NCI-H187 (cell line): ENCODE measurements at regions not wholly inside any gene's neighbourhood (a gene's known extent, or its start where the extent isn't known, plus 50 kb on each side); places are given as distances from the start of the nearest gene placed in this dataset.
"Not testable (repeated sequence)": the region's sequence is repeated elsewhere in the genome, so short reads cannot be mapped to it uniquely, and the experiment has no call there.

Experiments
- DNase-seq, 2 experiments: peaks; one replicate each; lab custom pipeline; 2025; lab: John Stamatoyannopoulos, UW

DNA sequence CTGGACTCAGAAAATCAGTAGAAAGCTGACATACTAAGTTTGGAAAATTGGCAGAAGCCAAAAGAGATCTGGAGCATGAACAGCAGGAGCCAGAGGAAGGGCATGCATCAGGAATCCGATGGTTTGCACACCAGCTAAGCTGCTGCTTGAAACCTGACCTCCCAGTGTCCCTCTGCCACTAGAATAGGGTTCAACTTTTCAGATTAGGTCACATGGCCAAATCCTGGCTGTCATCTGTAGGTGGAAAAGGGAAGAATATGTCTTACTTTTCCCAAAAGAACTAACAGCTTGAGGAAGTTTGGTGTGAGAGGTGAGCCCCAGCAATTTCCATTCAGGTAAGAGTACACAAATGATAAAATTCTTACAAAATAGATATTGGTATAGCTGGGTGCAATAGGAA lies 732.6 kb downstream of the RERGL start:
- DNase-seq, result no peak

DNA sequence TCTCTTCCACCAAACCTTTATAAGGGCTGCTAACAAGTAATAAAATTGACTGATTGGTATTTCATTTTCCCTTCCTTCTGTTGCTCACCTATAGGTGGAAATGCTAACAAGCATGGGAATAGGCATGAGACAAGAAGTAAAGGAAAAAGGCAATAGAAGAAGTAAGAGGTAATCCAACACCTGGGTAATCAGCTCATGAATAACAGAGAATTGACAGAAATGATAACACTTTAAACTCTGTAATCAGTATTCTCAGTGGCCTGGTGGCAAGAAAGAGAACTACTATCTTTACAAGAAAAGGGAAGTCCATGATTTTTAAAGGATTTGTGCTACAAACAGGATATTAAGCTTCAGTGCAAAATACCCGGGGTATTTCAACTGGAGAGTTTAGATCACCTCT lies 737.8 kb downstream of the RERGL start:
- no peak for DNase-seq

DNA sequence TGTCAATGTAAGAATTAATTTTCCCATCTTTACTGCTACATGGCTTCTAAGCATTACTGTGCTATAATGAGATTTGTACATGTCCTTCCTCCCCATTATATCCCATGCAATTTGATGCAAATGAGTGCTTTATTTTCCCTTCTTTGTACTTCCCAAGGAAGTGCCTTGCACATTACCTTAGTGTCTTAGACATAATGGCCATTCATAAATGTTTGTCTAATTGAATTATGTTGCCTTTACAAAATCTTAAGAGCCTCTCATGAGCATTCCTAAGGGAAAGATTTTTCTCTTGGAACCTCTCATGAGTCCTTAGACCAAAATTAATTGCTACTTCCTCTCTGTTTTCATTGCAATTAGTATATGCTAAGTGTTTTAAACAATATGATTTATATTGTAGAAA lies 741.7 kb downstream of the RERGL start:
- no peak for DNase-seq

DNA sequence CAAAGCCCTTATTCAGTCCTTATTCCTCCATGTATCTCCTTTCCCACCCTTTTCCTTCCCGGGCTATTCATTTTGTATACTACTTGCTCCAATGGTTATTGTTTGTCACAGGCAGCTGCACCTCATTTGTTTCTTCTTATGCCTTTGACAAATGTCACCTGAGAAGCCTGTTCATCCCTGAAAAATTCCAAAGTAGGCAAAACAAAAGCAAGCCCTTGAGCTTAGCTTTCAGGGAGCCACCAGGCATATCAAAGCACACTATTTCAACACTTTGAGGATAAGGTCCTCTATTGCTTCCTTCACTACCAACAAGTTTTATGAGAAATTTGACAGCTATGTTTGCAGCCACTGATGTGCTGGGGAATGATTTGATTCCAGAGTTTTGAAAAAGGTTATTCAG lies 738.7 kb upstream of the LMO3 start:
- peak; percentile 2 to 21 for DNase-seq

DNA sequence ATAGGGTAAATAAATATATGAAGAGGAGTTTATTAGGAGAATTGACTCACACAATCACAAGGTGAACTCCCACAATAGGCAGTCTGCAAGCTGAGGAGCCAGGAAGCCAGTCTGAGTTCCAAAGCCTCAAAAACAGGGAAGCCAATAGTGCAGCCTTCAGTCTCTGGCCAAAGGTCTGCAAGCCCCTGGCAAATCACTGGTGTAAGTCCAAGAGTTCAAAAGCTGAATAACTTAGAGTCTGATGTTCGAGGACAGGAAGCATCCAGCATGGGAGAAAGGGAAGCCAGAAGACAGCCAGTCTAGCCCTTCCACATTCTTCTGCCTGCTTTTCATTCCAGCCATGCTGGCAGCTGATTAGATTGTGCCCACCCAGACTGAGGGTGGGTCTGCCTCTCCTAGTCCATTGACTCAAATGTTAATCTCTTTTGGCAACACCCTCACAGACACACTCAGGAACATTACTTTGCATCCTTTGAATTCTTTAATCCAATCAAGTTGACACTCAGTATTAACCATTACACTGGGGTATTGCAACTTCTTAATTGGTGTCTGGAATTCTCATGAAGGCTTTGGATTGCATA lies 736.5 kb upstream of the LMO3 start:
- no peak for DNase-seq

DNA sequence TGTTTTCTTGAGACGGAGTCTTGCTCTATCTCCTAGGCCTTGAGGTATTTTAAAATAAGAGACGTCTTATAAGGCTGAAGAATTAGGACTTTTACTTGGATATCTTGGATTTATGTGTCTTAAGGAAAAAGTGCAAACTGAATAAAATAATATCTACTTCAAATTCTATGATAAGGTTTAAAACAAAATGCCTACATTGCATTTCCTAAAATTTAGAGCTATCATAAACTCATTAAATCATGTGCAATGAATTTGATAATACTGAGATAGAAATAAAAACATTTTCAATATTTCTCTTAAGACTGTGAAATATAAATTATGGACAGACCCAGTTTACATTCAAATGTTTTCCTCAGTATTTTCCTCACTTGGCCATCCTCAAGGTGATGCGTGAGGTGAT lies 729.5 kb upstream of the LMO3 start:
- DNase-seq, result no peak

DNA sequence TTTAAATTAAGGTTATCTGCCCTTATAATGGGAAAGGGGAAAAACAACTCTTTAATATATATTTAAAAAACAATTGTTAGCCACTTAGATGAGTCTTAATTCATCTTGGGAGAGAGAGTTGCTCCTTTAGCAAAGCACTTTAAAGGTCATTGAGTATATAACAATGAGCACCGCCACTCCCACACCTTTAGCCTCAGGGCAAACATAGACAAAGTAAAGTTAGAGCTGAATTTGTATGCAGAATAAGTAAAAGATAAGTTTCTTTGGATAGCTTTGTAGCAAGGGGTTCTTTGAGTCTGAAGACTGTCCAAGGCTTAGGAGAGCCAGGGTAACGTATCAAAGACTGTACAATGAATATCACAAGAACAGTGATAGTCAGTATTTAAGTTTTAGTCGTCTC lies 728.8 kb upstream of the LMO3 start:
- DNase-seq, result no peak

DNA sequence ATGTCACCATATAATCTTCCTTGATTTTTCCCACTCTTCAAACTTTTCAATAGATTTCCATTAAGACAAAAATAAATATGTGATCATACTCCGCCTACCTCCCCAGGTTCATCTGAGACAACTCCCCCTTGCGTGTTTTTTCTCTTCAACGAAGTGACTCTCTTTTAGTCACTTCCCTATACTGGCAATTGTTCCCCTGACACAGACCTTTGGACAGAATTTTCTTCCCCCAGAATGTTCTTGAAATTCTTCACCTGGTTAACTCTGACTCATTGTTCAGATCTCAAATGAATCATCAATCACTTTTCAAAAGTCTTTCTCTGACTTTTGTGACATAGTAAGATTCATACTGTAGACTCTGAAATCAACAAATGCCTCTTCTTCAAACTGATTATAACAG lies 727.3 kb upstream of the LMO3 start:
- no peak for DNase-seq

DNA sequence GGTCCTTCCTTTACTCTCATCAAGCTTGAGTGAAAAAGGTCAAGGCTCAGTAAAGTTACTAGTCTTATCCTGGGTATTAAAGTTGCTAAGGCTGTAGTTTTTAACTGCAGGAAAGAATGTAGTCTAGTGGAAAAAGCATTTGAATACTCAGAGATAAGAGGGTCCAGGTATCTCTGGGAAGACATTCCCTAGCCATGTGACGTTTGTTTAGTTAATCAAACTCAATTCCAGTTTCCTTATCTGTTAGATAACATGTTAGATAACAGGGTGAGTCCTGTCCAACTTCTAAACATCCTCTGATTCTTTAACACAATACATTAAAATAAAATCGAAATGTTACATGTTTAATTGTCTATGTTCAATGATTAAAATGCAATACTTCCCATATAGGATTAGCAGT lies 720.7 kb upstream of the LMO3 start:
- DNase-seq, result no peak

DNA sequence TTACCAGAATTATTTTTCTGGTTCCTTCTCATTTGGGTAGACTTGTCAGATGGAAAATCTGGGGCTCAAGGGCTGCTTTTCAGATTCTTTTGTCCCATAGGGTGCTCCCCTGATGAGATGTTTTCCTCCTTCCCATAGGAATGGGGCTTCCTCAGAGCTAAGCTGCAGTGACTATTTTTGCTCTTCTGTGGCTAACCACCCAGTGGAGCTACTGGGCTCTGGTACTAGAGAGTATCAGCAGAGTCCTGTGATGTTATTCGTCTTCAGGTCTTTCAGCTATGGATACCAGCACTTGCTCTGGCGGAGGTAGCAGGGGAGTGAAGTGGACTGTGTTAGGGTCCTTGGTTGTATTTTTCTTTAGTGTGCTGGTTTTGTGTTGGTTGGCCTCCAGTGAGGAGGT lies 716.1 kb upstream of the LMO3 start:
- no peak for DNase-seq

DNA sequence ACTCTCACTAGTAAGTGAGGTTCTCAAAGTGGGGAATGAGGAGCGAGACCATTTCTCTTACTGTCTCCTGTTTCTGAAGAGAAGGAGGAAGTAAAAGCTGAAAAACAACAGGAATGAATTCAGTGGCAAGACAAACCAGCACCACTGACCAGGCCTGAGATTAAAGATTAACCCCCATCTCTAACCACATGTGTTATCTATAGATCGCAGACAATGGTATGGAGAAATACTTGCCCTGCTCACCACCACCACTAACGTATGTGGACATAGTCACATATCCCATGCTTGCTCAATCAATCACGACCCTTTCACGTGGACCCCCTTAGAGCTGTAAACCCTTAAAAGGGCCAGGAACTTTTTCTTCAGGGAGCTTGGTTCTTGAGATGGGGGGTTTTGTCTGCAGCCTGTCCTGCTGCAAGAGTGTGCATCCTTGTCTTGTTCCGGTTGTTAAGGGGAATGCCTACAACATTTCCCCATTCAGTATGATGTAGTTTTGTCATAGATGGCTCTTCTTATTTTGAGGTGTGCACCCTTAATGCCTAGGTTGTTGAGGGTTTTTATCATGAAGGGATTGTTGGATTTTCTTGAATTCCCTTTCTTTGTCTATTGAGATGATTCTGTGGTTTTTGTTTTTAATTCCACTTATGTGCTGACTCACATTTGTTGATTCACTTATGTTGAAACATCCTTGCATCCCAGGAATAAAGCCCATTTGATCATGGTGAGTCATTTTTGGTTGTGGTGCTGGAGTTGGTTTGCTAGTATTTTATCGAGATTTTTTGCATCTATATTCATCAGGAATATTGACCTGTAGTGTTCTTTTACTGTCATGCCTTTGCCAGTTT lies 698.8 kb upstream of the LMO3 start:
- no peak for DNase-seq

DNA sequence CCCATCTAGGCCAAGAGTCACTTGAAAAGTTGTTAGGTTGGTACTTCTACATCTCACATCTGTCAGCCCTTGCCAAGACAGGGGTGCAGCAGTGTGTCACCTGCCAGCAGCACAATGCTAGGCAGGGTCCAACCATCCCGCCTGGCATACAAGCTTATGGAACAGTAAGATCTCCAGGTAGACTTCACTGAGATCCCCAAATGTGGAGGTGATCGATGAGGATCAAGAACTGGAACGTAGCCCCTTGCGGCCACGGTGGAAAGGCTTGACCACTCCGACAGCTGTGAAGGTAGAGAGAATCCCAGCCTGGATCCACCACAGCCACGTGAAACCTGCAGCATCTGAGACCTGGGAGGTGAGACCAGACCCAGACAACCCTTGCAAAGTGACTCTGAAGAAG lies 696.0 kb upstream of the LMO3 start:
- no peak for DNase-seq

DNA sequence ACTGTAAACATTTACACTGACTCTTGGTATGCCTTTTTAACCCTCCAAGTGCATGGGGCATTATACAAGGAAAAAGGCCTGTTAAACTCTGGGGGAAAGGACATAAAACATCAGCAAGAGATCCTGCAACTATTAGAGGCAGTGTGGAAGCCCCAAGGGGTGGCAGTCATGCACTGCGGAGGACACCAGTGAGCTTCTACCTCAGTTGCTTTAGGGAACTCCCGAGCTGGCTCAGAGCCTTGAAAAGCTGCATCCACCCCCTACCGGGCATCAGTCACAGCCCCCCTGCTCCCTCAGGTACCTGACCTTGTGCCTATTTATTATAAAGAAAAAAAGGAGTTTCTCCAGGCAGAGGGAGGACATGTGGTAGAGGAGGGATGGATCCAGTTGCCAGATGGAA lies 695.6 kb upstream of the LMO3 start:
- DNase-seq, result no peak

DNA sequence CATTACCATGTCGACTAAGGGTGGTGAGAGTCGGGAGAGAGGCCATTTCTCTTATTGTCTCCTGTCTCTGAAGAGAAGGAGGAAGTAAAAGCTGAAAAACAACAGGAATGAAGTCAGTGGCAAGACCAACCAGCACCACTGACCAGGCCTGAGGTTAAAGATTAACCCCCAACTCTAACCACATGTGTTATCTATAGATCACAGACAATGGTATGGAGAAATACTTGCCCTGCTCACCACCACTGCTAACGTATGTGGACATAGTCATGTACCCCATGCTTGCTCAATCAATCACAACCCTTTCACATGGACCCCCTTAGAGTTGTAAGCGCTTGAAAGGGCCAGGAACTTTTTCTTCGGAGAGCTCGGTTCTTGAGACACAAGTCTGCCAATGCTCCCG lies 690.9 kb upstream of the LMO3 start:
- DNase-seq, result no peak

DNA sequence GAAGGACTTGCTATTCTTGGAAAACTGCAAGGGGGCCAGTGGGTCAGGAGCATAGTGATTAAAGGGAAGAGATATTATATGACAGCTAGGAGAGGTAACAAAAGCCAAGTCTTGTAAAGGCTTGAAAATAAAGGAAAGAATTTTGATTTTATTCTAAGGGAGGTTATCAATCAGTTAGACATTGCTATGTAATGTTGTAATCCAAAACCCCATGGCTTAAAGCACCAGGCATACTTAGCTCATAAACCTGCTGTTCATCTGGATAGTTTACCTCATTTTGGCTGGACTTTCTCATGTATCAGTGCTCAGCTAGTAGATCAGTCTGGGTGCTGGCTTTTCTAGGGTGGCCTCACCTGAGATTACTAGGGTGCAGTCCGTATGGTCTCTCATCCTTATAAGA lies 680.9 kb upstream of the LMO3 start:
- no peak for DNase-seq

DNA sequence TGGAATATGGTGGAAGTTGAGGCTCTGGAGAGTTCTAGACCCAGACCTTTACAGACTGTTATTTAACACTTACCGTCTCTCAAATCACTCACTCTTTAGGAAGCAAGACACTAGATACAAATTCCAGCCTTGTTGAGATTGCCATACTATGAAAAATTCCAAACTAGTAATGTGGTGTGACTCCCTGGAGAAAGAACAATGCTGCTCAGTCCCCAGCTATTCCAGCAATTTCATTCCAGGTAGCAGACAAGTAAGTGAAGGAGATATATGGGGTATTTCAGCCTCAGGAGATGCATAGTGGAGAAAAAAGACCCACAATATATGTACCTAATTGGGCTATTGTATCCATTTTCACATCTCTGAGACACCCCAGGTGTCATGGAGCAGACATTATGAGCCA lies 678.9 kb upstream of the LMO3 start:
- DNase-seq, result no peak

DNA sequence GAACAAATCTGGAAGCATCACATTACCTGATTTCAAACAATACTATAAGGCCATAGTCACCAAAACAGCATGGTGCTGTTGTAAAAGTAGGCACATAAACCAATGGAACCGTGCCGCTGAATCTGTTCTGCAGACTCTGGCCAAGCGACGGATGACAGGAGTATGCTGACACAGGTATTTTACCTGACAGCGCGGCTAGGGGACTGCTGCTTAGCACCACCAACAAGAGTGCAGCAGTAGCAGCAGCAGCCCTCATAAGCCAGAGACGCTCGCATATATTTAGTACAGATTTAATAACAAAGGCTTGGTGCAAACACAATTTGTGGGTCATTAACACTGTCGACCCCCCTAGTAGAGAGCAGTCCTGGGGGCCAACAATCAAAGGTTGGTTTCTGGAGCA lies 677.6 kb upstream of the LMO3 start:
- DNase-seq, result no peak

DNA sequence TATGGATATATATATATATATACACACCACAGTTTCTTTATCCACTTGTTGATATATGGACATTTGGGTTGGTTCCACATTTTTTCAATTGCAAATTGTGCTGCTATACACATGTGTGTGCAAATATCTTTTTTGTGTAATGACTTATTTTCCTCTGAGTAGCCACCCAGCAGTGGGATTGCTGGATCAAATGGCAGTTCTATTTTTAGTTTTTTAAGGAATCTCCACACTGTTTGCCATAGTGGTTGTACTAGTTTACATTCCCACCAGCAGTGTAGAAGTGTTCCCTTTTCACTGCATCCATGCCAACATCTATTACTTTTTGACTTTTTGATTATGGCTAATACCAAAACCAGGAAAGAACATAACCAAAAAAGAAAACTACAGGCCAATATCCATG lies 676.2 kb upstream of the LMO3 start:
- not testable (repeated sequence) for DNase-seq

DNA sequence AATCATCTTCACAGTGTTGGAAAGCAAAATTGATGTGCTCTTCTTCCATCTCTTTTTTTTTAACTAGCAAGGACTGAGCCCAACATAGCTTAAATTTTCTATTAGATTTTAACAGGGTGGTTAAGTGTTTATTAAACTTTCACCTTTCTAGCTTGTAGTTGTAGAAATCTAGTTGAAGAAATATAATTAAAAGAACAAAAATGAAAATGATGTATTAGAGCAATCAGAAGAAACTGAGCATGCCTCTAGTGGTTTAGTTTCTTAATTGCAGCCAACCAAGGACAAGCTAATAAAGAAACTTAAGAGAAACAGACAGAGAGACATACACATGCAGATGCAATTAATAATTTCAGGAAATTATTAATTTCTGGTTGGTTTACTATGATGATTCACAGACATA lies 673.0 kb upstream of the LMO3 start:
- DNase-seq, result no peak

DNA sequence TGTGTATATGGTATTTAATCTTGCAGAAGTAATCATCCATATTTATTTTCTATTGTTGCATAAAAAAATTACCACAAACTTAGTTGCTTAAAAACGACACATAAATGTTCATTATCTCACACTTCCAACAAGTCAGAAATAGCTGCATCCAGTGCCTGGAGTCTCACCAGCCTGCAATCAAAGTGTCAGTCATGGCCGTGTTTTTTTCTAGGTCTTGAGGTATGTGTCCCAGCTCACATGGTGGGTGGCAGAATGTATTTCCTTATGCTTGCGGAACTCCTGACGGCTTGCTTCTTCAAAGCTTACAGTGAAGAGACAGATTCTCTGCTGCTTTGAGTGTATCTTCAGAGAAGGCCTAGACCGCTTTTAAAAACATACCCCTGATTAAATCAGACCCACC lies 670.2 kb upstream of the LMO3 start:
- no peak for DNase-seq

DNA sequence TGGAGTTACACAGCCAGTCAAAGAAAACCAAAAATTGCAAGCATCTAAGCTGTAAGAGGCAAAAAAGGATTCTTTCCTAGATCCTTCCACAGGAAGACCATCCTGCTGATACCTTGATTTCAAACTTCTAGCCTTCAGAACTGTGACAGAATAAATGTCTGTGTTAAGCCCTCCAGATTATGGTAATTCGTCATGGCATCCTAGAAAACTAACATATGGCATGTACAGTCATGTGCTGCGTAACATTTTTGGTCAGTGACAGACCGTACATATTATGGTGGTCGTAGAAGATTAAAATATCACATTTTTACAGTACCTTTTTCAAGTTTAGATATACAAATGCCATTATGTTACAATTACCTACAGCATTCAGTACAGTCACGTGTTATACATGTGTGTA lies 660.9 kb upstream of the LMO3 start:
- DNase-seq, result no peak

DNA sequence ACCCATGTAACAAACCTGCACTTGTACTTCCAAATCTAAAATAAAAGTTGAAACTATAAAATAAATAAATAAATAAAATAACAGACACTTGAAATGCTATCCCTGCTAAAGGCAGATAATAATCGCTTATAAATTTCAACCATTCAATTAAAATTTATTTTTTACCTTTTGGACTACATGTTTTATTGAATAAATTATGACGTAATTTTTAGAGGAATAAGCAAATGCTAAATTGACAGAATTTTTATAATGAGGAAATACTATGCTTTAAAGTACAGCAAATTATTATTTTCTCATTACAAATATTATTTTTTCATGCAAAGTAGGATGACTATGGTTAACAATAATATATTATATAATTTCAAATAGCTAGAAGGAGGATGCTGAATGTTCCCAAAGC lies 658.6 kb upstream of the LMO3 start:
- DNase-seq, result no peak

DNA sequence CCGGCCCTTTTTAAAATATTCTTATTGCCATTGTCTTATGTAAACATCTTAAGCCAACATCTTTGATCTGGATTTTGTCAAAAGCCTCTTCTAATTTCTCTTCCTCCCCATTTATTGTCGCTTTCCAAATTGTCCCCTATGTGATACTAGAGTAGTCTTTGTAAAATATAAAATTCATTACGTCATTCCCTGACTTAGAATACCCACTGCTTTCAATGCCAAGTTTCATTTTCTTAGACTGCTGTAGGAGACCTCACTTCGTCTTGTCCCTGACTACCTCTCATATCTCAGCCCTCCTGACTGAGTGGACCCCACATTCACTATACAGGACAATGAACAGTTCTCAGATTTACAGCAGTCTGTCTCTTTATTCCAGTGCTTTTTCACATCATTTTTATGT lies 633.9 kb upstream of the LMO3 start:
- DNase-seq, result no peak

DNA sequence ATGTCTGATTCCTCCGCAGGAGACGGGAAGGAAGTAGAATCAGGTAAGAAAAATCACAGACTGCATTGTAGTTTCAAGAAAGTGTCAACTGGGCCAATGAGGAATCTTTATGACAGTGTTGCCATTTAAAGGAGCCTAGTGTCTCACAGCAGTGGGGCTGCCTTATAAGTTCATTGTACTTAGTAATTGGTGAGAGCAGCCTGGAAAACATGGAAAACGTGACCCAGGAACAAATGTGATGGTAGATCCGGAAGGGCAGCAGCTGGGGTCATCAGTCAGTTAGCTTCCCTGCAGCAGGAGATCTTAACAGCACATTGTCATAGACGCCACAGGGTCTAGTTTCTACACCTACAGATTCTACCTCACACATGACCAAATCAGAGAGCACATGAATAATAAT lies 630.0 kb upstream of the LMO3 start:
- DNase-seq, result no peak
